Epithelial cell of prostate (primary cell): ENCODE measurements at regions not wholly inside any gene's neighbourhood (a gene's known extent, or its start where the extent isn't known, plus 50 kb on each side); places are given as distances from the start of the nearest gene placed in this dataset.
"Not testable (repeated sequence)": the region's sequence is repeated elsewhere in the genome, so short reads cannot be mapped to it uniquely, and the experiment has no call there.

Experiments
- DNase-seq: peaks from one replicate; pipeline ENCODE4 v3.0.0-alpha.2; 2011; ENCODE audit warnings: low read depth, low spot score
- H3K27ac ChIP-seq: fragments of 450-650 bp; 2 replicates; pipeline ENCODE4 v1.5.1; 2017; ENCODE audit warnings: mild to moderate bottlenecking

- no peak overlapping the region for H3K27ac ChIP-seq
- no peak for DNase-seq
Measured at GRCh38 chr5:172550096-172550765, 90.8 kb upstream of the NEURL1B start.

DNA sequence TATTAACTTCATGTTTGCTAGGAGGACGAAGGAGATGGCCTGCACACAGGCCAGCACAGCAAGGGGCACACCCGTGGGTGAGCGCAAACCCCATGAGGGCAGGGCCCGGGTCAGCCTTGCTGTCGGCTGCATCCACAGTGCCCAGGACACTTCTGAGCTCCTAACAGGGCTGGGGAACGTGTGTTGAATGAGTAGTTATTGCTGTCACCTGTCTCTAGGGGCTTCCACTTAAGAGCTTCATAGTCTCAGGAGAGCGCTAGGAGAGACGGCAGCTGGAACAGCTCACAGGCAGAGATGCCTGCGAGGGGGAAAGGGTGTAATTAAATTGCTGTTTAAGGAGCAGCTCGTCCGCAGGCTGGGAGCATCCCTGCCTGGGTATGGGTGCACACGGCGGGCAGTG lies 91.4 kb upstream of the NEURL1B start:
- DNase-seq, result no peak
- H3K27ac ChIP-seq, result no peak overlapping the region

DNA sequence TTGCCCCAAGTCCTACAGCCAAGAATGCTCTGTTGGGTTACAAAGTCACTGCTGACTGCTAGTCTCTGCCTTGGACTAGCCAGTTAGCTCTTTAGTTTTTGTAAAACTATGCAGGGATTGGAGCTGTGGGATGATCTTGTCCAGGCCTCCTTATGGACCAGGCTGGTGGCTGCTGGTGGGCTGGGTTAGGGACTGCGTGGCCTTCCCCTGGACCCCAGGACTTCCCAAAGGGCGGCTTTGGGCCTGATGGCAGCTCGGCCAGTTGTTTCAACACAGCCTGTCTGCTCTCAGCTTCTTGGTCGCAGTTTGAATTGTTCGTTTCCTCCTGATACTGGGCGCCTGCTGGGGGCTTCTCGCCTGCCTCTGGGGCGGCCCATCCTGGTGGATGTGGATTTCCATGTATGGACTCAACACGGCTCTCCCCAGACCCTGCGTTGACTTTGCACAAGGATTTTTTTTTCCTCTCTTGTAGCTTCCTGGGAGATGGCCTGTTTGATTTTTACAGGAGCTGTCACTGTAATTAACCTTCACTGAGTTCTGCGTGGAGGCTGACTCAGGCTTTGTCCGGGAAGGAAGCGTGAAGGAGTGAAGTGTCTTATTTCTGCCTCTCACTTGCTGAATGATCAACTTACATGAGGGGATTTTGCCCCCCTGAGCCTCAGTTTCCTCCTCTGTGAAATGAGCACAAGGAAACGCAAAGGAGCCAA lies 91.9 kb upstream of the NEURL1B start:
- no peak for DNase-seq

DNA sequence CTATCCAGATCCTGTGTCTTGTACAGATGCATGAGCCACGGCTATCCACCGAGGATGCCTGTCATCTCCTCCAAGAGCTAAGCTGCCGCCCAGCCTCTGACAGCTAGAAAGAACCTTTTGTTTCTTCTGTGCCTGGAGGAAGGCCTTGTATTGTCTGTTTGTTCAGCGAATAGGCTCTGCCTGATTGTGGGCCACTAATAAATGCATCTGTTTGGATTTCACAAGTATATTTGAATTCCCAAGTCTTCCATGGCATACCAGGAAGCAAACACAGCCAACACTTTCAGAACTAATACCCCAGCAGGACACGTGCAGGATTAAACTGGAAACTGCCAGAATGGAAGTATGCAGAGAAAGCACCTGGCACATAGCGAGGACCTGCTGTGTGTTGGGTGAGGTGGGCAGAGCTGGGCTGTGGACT lies 92.7 kb upstream of the NEURL1B start:
- H3K27ac ChIP-seq, result no peak overlapping the region

More for the DNA sequence above, 91.9 kb upstream of the NEURL1B start:
- H3K27ac ChIP-seq, result no peak overlapping the region

GRCh38 chr5:172546196-172546595 lies 91.9 kb upstream of the SH3PXD2B start:
- H3K27ac ChIP-seq, result no peak overlapping the region
- DNase-seq, result no peak

More for the DNA sequence above, 92.7 kb upstream of the NEURL1B start:
- DNase-seq, result no peak

- H3K27ac ChIP-seq, result no peak overlapping the region
- DNase-seq, result no peak
Measured at GRCh38 chr5:172545291-172545801, 91.0 kb upstream of the SH3PXD2B start.

GRCh38 chr5:172544371-172545095 lies 90.2 kb upstream of the SH3PXD2B start:
- DNase-seq, result no peak
- no peak overlapping the region for H3K27ac ChIP-seq

- H3K27ac ChIP-seq, result no peak overlapping the region
- no peak for DNase-seq
Measured at GRCh38 chr5:172543484-172544298, 89.4 kb upstream of the SH3PXD2B start.

- no peak for DNase-seq
Measured at GRCh38 chr5:172542651-172543131, 88.4 kb upstream of the SH3PXD2B start.

GRCh38 chr5:172541773-172542136 lies 87.4 kb upstream of the SH3PXD2B start:
- DNase-seq, result no peak
- H3K27ac ChIP-seq, result no peak overlapping the region

More at GRCh38 chr5:172542651-172543131, 88.4 kb upstream of the SH3PXD2B start:
- no peak overlapping the region for H3K27ac ChIP-seq

- no peak overlapping the region for H3K27ac ChIP-seq
- no peak for DNase-seq
Measured at GRCh38 chr5:172541099-172541772, 86.9 kb upstream of the SH3PXD2B start.

DNA sequence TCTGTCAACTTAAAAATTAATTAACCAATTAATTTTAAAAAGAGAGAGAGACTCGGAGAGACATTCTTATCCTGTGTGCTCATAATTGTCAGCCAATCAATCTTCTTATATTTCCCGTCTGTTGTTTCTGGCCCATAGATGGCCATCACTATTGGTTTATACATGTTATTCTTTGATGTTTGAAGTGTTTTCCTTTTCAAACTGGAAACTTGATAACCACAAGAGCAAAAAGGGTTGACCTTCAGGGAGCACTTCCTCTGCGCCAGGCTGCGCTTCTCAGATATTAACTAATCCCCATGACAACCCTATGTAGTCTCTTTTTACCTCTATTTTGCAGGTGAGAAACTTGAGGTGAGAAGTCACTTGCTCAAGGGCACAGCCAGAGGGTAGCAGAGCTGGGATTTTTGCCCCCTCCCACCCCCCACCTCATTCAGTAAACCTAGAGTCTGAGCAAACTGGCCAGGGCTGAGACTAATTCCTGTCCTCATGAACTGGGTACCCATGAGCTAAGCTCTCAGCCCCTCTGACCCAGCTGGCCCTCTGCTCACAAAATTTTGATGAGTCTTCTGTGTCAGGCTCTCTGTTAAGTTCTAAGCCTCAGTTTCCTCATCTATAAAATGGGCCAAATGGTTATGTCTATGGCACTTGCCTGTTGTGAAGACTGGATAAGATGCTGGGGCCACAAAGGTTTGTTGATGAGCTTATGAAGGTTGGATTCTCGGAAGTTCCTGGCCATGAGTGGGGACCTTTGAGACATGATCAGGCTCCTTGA lies 86.0 kb upstream of the SH3PXD2B start:
- no peak for DNase-seq
- no peak overlapping the region for H3K27ac ChIP-seq

- H3K27ac ChIP-seq, result no peak overlapping the region
- no peak for DNase-seq
Measured at GRCh38 chr5:172535108-172535445, 80.8 kb upstream of the SH3PXD2B start.

- H3K27ac ChIP-seq, result no peak overlapping the region
- DNase-seq, result no peak
Measured at GRCh38 chr5:172534229-172535107, 80.1 kb upstream of the SH3PXD2B start.

- no peak for DNase-seq
- H3K27ac ChIP-seq, result no peak overlapping the region
Measured at GRCh38 chr5:172533399-172534228, 79.3 kb upstream of the SH3PXD2B start.

- DNase-seq, result no peak
- H3K27ac ChIP-seq, result no peak overlapping the region
Measured at GRCh38 chr5:172533058-172533398, 78.7 kb upstream of the SH3PXD2B start.

- H3K27ac ChIP-seq, DNase-seq: not testable (repeated sequence)
Measured at GRCh38 chr5:172532439-172532838, 78.1 kb upstream of the SH3PXD2B start.
